SK-N-SH (cell line): ENCODE measurements at regions not wholly inside any gene's neighbourhood (a gene's known extent, or its start where the extent isn't known, plus 50 kb on each side); places are given as distances from the start of the nearest gene placed in this dataset.

Experiments
- CTCF ChIA-PET: fragments of 300-600, 350-600 bp; formaldehyde crosslinking; extraction: SDS; loops from one replicate; lab custom pipeline; 2021; lab: Yijun Ruan, JAX
- POLR2A ChIA-PET: fragments of 350-600 bp; sonication (Branson Sonifier 250); formaldehyde crosslinking; extraction: SDS; loops from one replicate; lab custom pipeline; 2020; ENCODE audit warnings: antibody characterized with exemption, inconsistent platforms; lab: Yijun Ruan, JAX
- DNase-seq: peaks from one replicate; pipeline ENCODE4 v3.0.0; 2012
- H2AFZ ChIP-seq: fragments of 200-600 bp; sonication (generic); 2 replicates; pipeline ENCODE4 v1.8.1; 2016; ENCODE audit warnings: antibody characterized with exemption, mild to moderate bottlenecking, low read depth
- H3F3A ChIP-seq: fragments of 200-600 bp; sonication (generic); replicated peaks from 2 replicates; pipeline ENCODE3; 2016; ENCODE audit warnings: antibody characterized with exemption, mild to moderate bottlenecking; ENCODE audit not compliant: insufficient read depth
- H3K27ac ChIP-seq, 2 experiments: fragments of 200-500 bp in 1 of 2; fragments of 200-600 bp in 1 of 2; sonication (Bioruptor generic) in 1 of 2; sonication (generic), shearing (Covaris generic) in 1 of 2; 2 replicates each; pipeline versions ENCODE4 v1.5.1 to v1.6.1; 2014 to 2016; ENCODE audit warnings: low read depth in 2 of 2, inconsistent platforms in 1 of 2, low read length in 1 of 2, mild to moderate bottlenecking in 1 of 2, mixed read lengths in 1 of 2
- H3K27me3 ChIP-seq: fragments of 200-600 bp; sonication (generic), shearing (Covaris generic); 2 replicates; pipeline ENCODE4 v1.6.1; 2016; ENCODE audit warnings: mixed run types; ENCODE audit not compliant: insufficient read depth
- H3K36me3 ChIP-seq, 2 experiments: fragments of 200-500 bp in 1 of 2; fragments of 200-600 bp in 1 of 2; sonication (Bioruptor generic) in 1 of 2; sonication (generic) in 1 of 2; replicated peaks in 1 of 2; 2 replicates each; pipeline versions ENCODE3 to v1.5.1; 2014 to 2016; ENCODE audit warnings: low read length in 1 of 2, mild to moderate bottlenecking in 1 of 2; ENCODE audit not compliant: insufficient read depth in 2 of 2, control insufficient read depth in 1 of 2
- H3K4me1 ChIP-seq, 2 experiments: fragments of 200-500 bp in 1 of 2; fragments of 200-600 bp in 1 of 2; sonication (Bioruptor generic) in 1 of 2; sonication (generic), shearing (Covaris generic) in 1 of 2; 2 replicates each; pipeline versions ENCODE4 v1.5.1 to v1.6.1; 2014 to 2016; ENCODE audit warnings: low read depth in 1 of 2, low read length in 1 of 2, mixed run types in 1 of 2; ENCODE audit not compliant: insufficient read depth in 2 of 2, control insufficient read depth in 1 of 2
- H3K4me2 ChIP-seq: fragments of 200-600 bp; sonication (generic), shearing (Covaris generic); 2 replicates; pipeline ENCODE4 v1.6.1; 2017; ENCODE audit warnings: mixed run types
- H3K4me3 ChIP-seq, 2 experiments: fragments of 200-500 bp in 1 of 2; fragments of 200-600 bp in 1 of 2; sonication (Bioruptor generic) in 1 of 2; sonication (generic), shearing (Covaris generic) in 1 of 2; 2 replicates each; pipeline versions ENCODE4 v1.5.1 to v1.8.1; 2014 to 2016; ENCODE audit warnings: low read depth in 2 of 2, inconsistent platforms in 1 of 2, low read length in 1 of 2, mild to moderate bottlenecking in 1 of 2, mixed read lengths in 1 of 2, moderate library complexity in 1 of 2
- H3K79me2 ChIP-seq: fragments of 200-600 bp; sonication (generic); 2 replicates; pipeline ENCODE4 v1.8.1; 2017; ENCODE audit warnings: mild to moderate bottlenecking; ENCODE audit not compliant: insufficient read depth
- H3K9ac ChIP-seq: fragments of 200-600 bp; sonication (generic); 2 replicates; pipeline ENCODE4 v1.6.1; 2017; ENCODE audit warnings: mixed run types
- H3K9me2 ChIP-seq: fragments of 200-600 bp; sonication (generic); 2 replicates; pipeline ENCODE4 v1.6.1; 2017; ENCODE audit warnings: mixed run types
- H3K9me3 ChIP-seq: fragments of 200-600 bp; sonication (generic); 2 replicates; pipeline ENCODE4 v1.6.1; 2017; ENCODE audit warnings: mixed run types, mild to moderate bottlenecking, moderate library complexity
- H4K20me1 ChIP-seq: fragments of 200-600 bp; sonication (generic); 2 replicates; pipeline ENCODE4 v1.6.1; 2017; ENCODE audit warnings: mild to moderate bottlenecking, mixed run types; ENCODE audit not compliant: insufficient read depth
- ELF1 ChIP-seq: IDR thresholded peaks from 2 replicates; pipeline ENCODE4 v1.4.0; 2012
- GABPA ChIP-seq: IDR thresholded peaks from 2 replicates; pipeline ENCODE4 v1.4.0; 2012; ENCODE audit warnings: low read depth, mild to moderate bottlenecking
- GATA2 ChIP-seq: sonication (generic); formaldehyde crosslinking; IDR thresholded peaks from 2 replicates; pipeline ENCODE4 v1.5.0; 2020; ENCODE audit warnings: mild to moderate bottlenecking, missing genetic modification reagents
- JUND ChIP-seq: IDR thresholded peaks from 2 replicates; pipeline ENCODE4 v1.4.0; 2012
- MAX ChIP-seq: IDR thresholded peaks from 2 replicates; pipeline ENCODE4 v1.4.0; 2012; ENCODE audit warnings: low read depth
- NFIC ChIP-seq: IDR thresholded peaks from 2 replicates; pipeline ENCODE4 v1.4.0; 2012; ENCODE audit warnings: borderline replicate concordance
- PBX3 ChIP-seq: IDR thresholded peaks from 2 replicates; pipeline ENCODE4; 2012
- RAD21 ChIP-seq: IDR thresholded peaks from 2 replicates; pipeline ENCODE4 v1.6.1; 2012; ENCODE audit warnings: mild to moderate bottlenecking, low read length
- RCOR1 ChIP-seq: fragments of 150-350 bp; IDR thresholded peaks from 2 replicates; pipeline ENCODE4 v1.6.1; 2017; ENCODE audit warnings: antibody characterized with exemption, low read length
- RFX5 ChIP-seq: IDR thresholded peaks from 2 replicates; pipeline ENCODE4 v1.6.1; 2012; ENCODE audit warnings: mild to moderate bottlenecking, improper control_type of control experiment, low read length
- SIN3A ChIP-seq: IDR thresholded peaks from 2 replicates; pipeline ENCODE4 v1.6.1; 2012; ENCODE audit warnings: low read depth, mild to moderate bottlenecking, low read length, moderate library complexity, borderline replicate concordance
- SMC3 ChIP-seq: IDR thresholded peaks from 2 replicates; pipeline ENCODE4 v1.6.1; 2012; ENCODE audit warnings: low read depth, low read length, improper control_type of control experiment
- TCF12 ChIP-seq: IDR thresholded peaks from 2 replicates; pipeline ENCODE4 v1.4.0; 2012
- TEAD4 ChIP-seq: IDR thresholded peaks from 2 replicates; pipeline ENCODE4 v1.4.0; 2012; ENCODE audit warnings: mild to moderate bottlenecking, borderline replicate concordance; ENCODE audit not compliant: insufficient read depth
- YY1 ChIP-seq: IDR thresholded peaks from 2 replicates; pipeline ENCODE4 v1.4.0; 2012; ENCODE audit warnings: low read depth, mild to moderate bottlenecking
- WGBS: methylation state at CpG from one replicate; pipeline ENCODE4 v1.1.6; 2017; ENCODE audit warnings: low lambda C conversion rate; 5-methylcytosine and 5-hydroxymethylcytosine counted together
- TF ChIP-seq, protein P1 (sequence below): fragments of 200-600 bp; sonication (generic); IDR thresholded peaks from 2 replicates; pipeline ENCODE4 v1.6.1; 2017; ENCODE audit warnings: antibody characterized with exemption, mild to moderate bottlenecking, moderate library complexity
- TF ChIP-seq, protein P2 (sequence below): IDR thresholded peaks from 2 replicates; pipeline ENCODE4 v1.6.1; 2012; ENCODE audit warnings: mild to moderate bottlenecking, low read depth, low read length, moderate library complexity
- TF ChIP-seq, protein P3 (sequence below): IDR thresholded peaks from 2 replicates; pipeline ENCODE4 v1.4.0; 2012; ENCODE audit warnings: low read depth, borderline replicate concordance

GRCh38 chr2:238965371-238966071, 117.6 kb downstream of the TWIST2 start:
- TF ChIP-seq MAX (no peak), JUND (no peak), YY1 (no peak), NFIC (no peak), TCF12 (no peak), SMC3 (no peak), RCOR1 (no peak), ELF1 (no peak), SIN3A (no peak), TEAD4 (no peak), GABPA (no peak), PBX3 (no peak), GATA2 (no peak), RFX5 (no peak), RAD21 (no peak)
- TF ChIP-seq, protein P1, sequence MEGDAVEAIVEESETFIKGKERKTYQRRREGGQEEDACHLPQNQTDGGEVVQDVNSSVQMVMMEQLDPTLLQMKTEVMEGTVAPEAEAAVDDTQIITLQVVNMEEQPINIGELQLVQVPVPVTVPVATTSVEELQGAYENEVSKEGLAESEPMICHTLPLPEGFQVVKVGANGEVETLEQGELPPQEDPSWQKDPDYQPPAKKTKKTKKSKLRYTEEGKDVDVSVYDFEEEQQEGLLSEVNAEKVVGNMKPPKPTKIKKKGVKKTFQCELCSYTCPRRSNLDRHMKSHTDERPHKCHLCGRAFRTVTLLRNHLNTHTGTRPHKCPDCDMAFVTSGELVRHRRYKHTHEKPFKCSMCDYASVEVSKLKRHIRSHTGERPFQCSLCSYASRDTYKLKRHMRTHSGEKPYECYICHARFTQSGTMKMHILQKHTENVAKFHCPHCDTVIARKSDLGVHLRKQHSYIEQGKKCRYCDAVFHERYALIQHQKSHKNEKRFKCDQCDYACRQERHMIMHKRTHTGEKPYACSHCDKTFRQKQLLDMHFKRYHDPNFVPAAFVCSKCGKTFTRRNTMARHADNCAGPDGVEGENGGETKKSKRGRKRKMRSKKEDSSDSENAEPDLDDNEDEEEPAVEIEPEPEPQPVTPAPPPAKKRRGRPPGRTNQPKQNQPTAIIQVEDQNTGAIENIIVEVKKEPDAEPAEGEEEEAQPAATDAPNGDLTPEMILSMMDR = no peak
- TF ChIP-seq, protein P2, sequence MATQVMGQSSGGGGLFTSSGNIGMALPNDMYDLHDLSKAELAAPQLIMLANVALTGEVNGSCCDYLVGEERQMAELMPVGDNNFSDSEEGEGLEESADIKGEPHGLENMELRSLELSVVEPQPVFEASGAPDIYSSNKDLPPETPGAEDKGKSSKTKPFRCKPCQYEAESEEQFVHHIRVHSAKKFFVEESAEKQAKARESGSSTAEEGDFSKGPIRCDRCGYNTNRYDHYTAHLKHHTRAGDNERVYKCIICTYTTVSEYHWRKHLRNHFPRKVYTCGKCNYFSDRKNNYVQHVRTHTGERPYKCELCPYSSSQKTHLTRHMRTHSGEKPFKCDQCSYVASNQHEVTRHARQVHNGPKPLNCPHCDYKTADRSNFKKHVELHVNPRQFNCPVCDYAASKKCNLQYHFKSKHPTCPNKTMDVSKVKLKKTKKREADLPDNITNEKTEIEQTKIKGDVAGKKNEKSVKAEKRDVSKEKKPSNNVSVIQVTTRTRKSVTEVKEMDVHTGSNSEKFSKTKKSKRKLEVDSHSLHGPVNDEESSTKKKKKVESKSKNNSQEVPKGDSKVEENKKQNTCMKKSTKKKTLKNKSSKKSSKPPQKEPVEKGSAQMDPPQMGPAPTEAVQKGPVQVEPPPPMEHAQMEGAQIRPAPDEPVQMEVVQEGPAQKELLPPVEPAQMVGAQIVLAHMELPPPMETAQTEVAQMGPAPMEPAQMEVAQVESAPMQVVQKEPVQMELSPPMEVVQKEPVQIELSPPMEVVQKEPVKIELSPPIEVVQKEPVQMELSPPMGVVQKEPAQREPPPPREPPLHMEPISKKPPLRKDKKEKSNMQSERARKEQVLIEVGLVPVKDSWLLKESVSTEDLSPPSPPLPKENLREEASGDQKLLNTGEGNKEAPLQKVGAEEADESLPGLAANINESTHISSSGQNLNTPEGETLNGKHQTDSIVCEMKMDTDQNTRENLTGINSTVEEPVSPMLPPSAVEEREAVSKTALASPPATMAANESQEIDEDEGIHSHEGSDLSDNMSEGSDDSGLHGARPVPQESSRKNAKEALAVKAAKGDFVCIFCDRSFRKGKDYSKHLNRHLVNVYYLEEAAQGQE = no peak
- TF ChIP-seq, protein P3, sequence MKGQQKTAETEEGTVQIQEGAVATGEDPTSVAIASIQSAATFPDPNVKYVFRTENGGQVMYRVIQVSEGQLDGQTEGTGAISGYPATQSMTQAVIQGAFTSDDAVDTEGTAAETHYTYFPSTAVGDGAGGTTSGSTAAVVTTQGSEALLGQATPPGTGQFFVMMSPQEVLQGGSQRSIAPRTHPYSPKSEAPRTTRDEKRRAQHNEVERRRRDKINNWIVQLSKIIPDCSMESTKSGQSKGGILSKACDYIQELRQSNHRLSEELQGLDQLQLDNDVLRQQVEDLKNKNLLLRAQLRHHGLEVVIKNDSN = no peak
- TF ChIP-seq, all 33 proteins: peak for 0
- no peak for DNase-seq
- CTCF ChIA-PET = no interaction called here
- Histone ChIP-seq H3K4me3 (no peak overlapping the region), H2AFZ (no peak overlapping the region), H3F3A (no peaks in the 10 kb centered on the region), H3K4me2 (no peak overlapping the region), H4K20me1 (no peaks in the 10 kb centered on the region), H3K4me1 (no peaks in the 10 kb centered on the region; a peak in 1 of 4 replicates), H3K27ac (no peak overlapping the region), H3K9ac (no peak overlapping the region), H3K27me3 (no peaks in the 10 kb centered on the region), H3K36me3 (no peaks in the 10 kb centered on the region), H3K9me2 (no peaks in the 10 kb centered on the region), H3K79me2 (no peaks in the 10 kb centered on the region), H3K9me3 (no peaks in the 10 kb centered on the region)
- POLR2A ChIA-PET = no interaction called here
- 76% methylated on average over 17 of the region's 18 CpGs for WGBS
